ENCODE measurements at regions not wholly inside any gene's neighbourhood (a gene's known extent, or its start where the extent isn't known, plus 50 kb on each side); places are given as distances from the start of the nearest gene placed in this dataset.

GRCh38 chr15:99440551-99441443 lies 125.0 kb upstream of the MEF2A start:
- DNase-seq (ENCODE audit: low read depth, low spot score), result no peak
- H3K4me3 ChIP-seq (ENCODE audit: low read depth, low read length), result no peak overlapping the region
- in situ Hi-C loops (cut with HindIII; ENCODE audit: low sequenced_read_pairs), result no loop called here
- TF ChIP-seq, protein P1, sequence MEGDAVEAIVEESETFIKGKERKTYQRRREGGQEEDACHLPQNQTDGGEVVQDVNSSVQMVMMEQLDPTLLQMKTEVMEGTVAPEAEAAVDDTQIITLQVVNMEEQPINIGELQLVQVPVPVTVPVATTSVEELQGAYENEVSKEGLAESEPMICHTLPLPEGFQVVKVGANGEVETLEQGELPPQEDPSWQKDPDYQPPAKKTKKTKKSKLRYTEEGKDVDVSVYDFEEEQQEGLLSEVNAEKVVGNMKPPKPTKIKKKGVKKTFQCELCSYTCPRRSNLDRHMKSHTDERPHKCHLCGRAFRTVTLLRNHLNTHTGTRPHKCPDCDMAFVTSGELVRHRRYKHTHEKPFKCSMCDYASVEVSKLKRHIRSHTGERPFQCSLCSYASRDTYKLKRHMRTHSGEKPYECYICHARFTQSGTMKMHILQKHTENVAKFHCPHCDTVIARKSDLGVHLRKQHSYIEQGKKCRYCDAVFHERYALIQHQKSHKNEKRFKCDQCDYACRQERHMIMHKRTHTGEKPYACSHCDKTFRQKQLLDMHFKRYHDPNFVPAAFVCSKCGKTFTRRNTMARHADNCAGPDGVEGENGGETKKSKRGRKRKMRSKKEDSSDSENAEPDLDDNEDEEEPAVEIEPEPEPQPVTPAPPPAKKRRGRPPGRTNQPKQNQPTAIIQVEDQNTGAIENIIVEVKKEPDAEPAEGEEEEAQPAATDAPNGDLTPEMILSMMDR (IDR thresholded peaks at IDR 0.05; ENCODE audit: low read depth, low read length), result no peak

- TF ChIP-seq, protein P1 (IDR thresholded peaks at IDR 0.05; ENCODE audit: low read depth, low read length), result no peak
- no peak overlapping the region for H3K4me3 ChIP-seq (ENCODE audit: low read depth, low read length)
- in situ Hi-C loops (cut with HindIII; ENCODE audit: low sequenced_read_pairs), result no loop called here
- DNase-seq (ENCODE audit: low read depth, low spot score), result no peak
These were observed 124.4 kb upstream of the MEF2A start for GRCh38 chr15:99441444-99441800.

DNA sequence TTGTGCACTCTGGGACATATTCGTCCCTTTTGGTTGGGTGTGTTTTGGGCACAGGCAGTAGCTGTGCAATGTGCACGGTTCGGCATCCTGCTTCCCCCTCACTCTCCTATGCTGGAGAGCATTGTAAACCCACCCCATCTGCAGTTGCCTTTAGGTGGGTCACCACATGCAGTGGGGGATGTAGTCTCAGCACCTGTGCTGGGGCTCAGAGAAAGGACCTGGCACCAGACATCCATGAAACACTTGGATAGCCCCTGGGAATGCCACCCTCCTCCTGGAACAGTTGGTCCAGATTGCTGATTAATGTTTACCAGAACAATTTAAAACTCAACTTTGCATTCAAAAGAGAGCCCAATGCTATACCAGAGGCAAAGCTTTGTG lies 123.9 kb upstream of the MEF2A start:
- in situ Hi-C loops (cut with HindIII; ENCODE audit: low sequenced_read_pairs), result no loop called here
- TF ChIP-seq, protein P1 (IDR thresholded peaks at IDR 0.05; ENCODE audit: low read depth, low read length), result no peak
- no peak for DNase-seq (ENCODE audit: low read depth, low spot score)
- no peak overlapping the region for H3K4me3 ChIP-seq (ENCODE audit: low read depth, low read length)

- in situ Hi-C loops (cut with HindIII; ENCODE audit: low sequenced_read_pairs), result no loop called here
- peak; percentile 86 for DNase-seq (ENCODE audit: low read depth, low spot score)
- H3K4me3 ChIP-seq (ENCODE audit: low read depth, low read length), result no peak overlapping the region
- TF ChIP-seq, protein P1 (IDR thresholded peaks at IDR 0.05; ENCODE audit: low read depth, low read length), result no peak
These were observed 123.4 kb upstream of the MEF2A start for GRCh38 chr15:99442252-99442897.

DNA sequence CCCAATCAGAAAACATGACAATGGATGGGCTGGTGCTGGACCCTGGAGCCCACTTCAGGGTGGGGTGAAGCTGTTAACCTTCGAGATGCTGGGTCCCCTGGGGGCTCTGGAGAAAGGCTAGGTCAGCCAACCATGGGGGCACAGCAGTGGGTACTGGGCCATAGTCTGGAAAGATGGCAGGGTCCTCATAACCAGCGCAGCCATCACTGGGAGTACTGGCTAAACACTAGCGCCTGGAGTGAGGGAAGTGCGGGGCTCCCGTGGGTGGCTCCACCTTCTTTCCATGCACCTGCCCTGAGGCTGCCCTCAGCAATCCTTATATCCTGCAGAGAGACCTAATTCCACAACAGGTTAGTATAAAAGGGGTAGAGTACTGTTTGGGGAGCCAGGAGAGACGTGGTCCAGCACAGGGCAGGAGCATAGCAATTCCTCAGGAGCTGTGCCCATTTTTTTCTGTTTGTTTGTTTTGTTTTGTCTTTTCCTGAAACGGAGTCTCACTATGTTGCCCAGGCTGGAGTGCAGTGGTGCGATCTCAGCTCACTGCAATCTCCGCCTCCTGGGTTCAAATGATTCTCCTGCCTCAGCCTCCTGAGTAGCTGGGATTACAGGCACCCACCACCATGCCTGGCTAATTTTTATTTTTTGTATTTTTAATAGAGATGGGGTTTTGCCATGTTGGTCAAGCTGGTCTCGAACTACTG lies 122.6 kb upstream of the MEF2A start:
- H3K4me3 ChIP-seq (ENCODE audit: low read depth, low read length), result no peak overlapping the region
- no peak for DNase-seq (ENCODE audit: low read depth, low spot score)
- in situ Hi-C loops (cut with HindIII; ENCODE audit: low sequenced_read_pairs), result no loop called here
- TF ChIP-seq, protein P1 (IDR thresholded peaks at IDR 0.05; ENCODE audit: low read depth, low read length), result no peak

- TF ChIP-seq, protein P1 (IDR thresholded peaks at IDR 0.05; ENCODE audit: low read depth, low read length), result no peak
- no peak overlapping the region for H3K4me3 ChIP-seq (ENCODE audit: low read depth, low read length)
- in situ Hi-C loops (cut with HindIII; ENCODE audit: low sequenced_read_pairs), result no loop called here
- peak; percentile 34 for DNase-seq (ENCODE audit: low read depth, low spot score)
These were observed 121.9 kb upstream of the MEF2A start for GRCh38 chr15:99443768-99444446.

Data from astrocyte of the spinal cord (primary cell).